Small intestine (tissue), 7 donors: ENCODE measurements at regions not wholly inside any gene's neighbourhood (a gene's known extent, or its start where the extent isn't known, plus 50 kb on each side); places are given as distances from the start of the nearest gene placed in this dataset.

Experiments
- DNase-seq, 2 donors: peaks; one replicate each; pipeline versions ENCODE4 v3.0.0 to v3.0.0-alpha.2; 2013
- FAIRE-seq: peaks from 2 replicates; lab custom pipeline; 2012; peaks lifted over from hg19 to GRCh38; lab: Jason Lieb, UNC
- H3K27ac ChIP-seq, 3 donors: one replicate each; pipeline ENCODE4 v1.5.1; 2013; ENCODE audit warnings: low read length in 2 of 3, mild to moderate bottlenecking in 2 of 3, control low read depth in 1 of 3, inconsistent platforms in 1 of 3, low read depth in 1 of 3, moderate library complexity in 1 of 3
- H3K27me3 ChIP-seq, 3 donors: one replicate each; pipeline ENCODE4 v1.6.1; 2013; ENCODE audit warnings: low read length in 3 of 3, inconsistent platforms in 1 of 3; ENCODE audit not compliant: control insufficient read depth in 3 of 3, insufficient read depth in 3 of 3
- H3K36me3 ChIP-seq, 3 donors: one replicate each; pipeline ENCODE4 v1.6.1; 2013; ENCODE audit warnings: low read length in 3 of 3, inconsistent platforms in 1 of 3, low read depth in 1 of 3, mild to moderate bottlenecking in 1 of 3, moderate library complexity in 1 of 3; ENCODE audit not compliant: control insufficient read depth in 3 of 3, insufficient read depth in 2 of 3
- H3K4me1 ChIP-seq, 3 donors: one replicate each; pipeline ENCODE4 v1.6.1; 2013; ENCODE audit warnings: low read length in 2 of 3, inconsistent platforms in 1 of 3, low read depth in 1 of 3, mild to moderate bottlenecking in 1 of 3, moderate library complexity in 1 of 3; ENCODE audit not compliant: control insufficient read depth in 3 of 3, insufficient read depth in 2 of 3
- H3K4me3 ChIP-seq, 3 donors: one replicate each; pipeline ENCODE4 v1.5.1; 2013; ENCODE audit warnings: low read length in 3 of 3, control low read depth in 1 of 3, inconsistent platforms in 1 of 3, low read depth in 1 of 3, mild to moderate bottlenecking in 1 of 3, moderate library complexity in 1 of 3
- H3K9me3 ChIP-seq, 2 donors: one replicate each; pipeline ENCODE4 v1.6.1; 2013; ENCODE audit warnings: low read depth in 1 of 2, low read length in 1 of 2; ENCODE audit not compliant: control insufficient read depth in 2 of 2, insufficient read depth in 1 of 2
- WGBS, 3 donors: extraction: QIAGEN DNeasy Blood & Tissue Kit; methylation state at CpG; one replicate each; pipeline ENCODE4 v1.1.7; 2013; 5-methylcytosine and 5-hydroxymethylcytosine counted together
- donor health status: healthy with polysubstance abuse.
- donor health status: control.
- donor health status: control.
- donor health status: Bipolar disorder and iron deficiency.
- donor health status: healthy.

- Histone ChIP-seq H3K27me3 (no peaks in the 10 kb centered on the region), H3K4me1 (peaks cover 0 to 6% (median 0%) of the 10 kb centered on the region in 3 donors), H3K9me3 (peaks cover 0 to 9% of the 10 kb centered on the region in 2 donors), H3K4me3 (no peak overlapping the region), H3K27ac (no peak overlapping the region), H3K36me3 (no peaks in the 10 kb centered on the region)
- DNase-seq (no peak), FAIRE-seq (no peak)
- 83 to 89% (median 84%) methylated on average over 18 of the region's 18 CpGs for WGBS, 3 donors
Measured at GRCh38 chr11:69545976-69546617, 64.6 kb downstream of the LINC01488 start.

GRCh38 chr11:69546735-69547370 lies 65.4 kb downstream of the LINC01488 start:
- H3K27ac ChIP-seq: no peak overlapping the region
- H3K9me3 ChIP-seq: peaks cover 0 to 9% of the 10 kb centered on the region in 2 donors
- 53 to 68% (median 55%) methylated on average over 16 of the region's 16 CpGs for WGBS, 3 donors
- no peak overlapping the region for H3K4me3 ChIP-seq
- no peaks in the 10 kb centered on the region for H3K4me1 ChIP-seq
- H3K36me3 ChIP-seq: no peaks in the 10 kb centered on the region
- no peaks in the 10 kb centered on the region for H3K27me3 ChIP-seq
- DNase-seq (peak in 1 of 2 donors; percentile 26), FAIRE-seq (no peak)

GRCh38 chr11:69550846-69551245 lies 69.4 kb downstream of the LINC01488 start:
- Histone ChIP-seq H3K27me3 (no peaks in the 10 kb centered on the region), H3K9me3 (peaks cover 0 to 9% of the 10 kb centered on the region in 2 donors), H3K4me1 (no peaks in the 10 kb centered on the region), H3K27ac (no peak overlapping the region), H3K4me3 (no peak overlapping the region), H3K36me3 (no peaks in the 10 kb centered on the region)
- WGBS, 3 donors: 48 to 79% (median 54%) methylated on average over 1 of the region's 1 CpG
- DNase-seq (no peak), FAIRE-seq (no peak)

GRCh38 chr11:69551963-69552362 lies 70.5 kb downstream of the LINC01488 start:
- Histone ChIP-seq H3K27ac (no peak overlapping the region), H3K36me3 (no peaks in the 10 kb centered on the region), H3K4me3 (no peak overlapping the region), H3K4me1 (no peaks in the 10 kb centered on the region), H3K27me3 (no peaks in the 10 kb centered on the region), H3K9me3 (peaks cover 0 to 9% of the 10 kb centered on the region in 2 donors)
- 58 to 76% (median 70%) methylated on average over 5 of the region's 5 CpGs for WGBS, 3 donors
- DNase-seq: peak in 1 of 2 donors; percentile 9
- FAIRE-seq: no peak

GRCh38 chr11:69552951-69553350 lies 71.5 kb downstream of the LINC01488 start:
- peaks cover 0 to 9% of the 10 kb centered on the region in 2 donors for H3K9me3 ChIP-seq
- no peaks in the 10 kb centered on the region for H3K27me3 ChIP-seq
- no peak for FAIRE-seq
- WGBS, 3 donors: 92 to 94% (median 93%) methylated on average over 7 of the region's 7 CpGs
- H3K27ac ChIP-seq: no peak overlapping the region
- no peaks in the 10 kb centered on the region for H3K36me3 ChIP-seq
- no peak for DNase-seq
- H3K4me1 ChIP-seq: no peaks in the 10 kb centered on the region
- no peak overlapping the region for H3K4me3 ChIP-seq

GRCh38 chr11:69553416-69554357 lies 72.2 kb downstream of the LINC01488 start:
- no peaks in the 10 kb centered on the region for H3K4me1 ChIP-seq
- no peaks in the 10 kb centered on the region for H3K36me3 ChIP-seq
- no peak for DNase-seq
- peaks cover 0 to 9% of the 10 kb centered on the region in 2 donors for H3K9me3 ChIP-seq
- FAIRE-seq: no peak
- no peaks in the 10 kb centered on the region for H3K27me3 ChIP-seq
- 95% methylated on average over 14 of the region's 14 CpGs for WGBS, 3 donors
- H3K4me3 ChIP-seq: no peak overlapping the region
- no peak overlapping the region for H3K27ac ChIP-seq

GRCh38 chr11:69554849-69555248 lies 73.4 kb downstream of the LINC01488 start:
- Histone ChIP-seq H3K9me3 (peaks cover 0 to 6% of the 10 kb centered on the region in 2 donors), H3K4me3 (no peak overlapping the region), H3K27ac (no peak overlapping the region), H3K27me3 (no peaks in the 10 kb centered on the region), H3K36me3 (no peaks in the 10 kb centered on the region), H3K4me1 (no peaks in the 10 kb centered on the region)
- DNase-seq (no peak), FAIRE-seq (no peak)
- WGBS, 3 donors: 83 to 90% (median 88%) methylated on average over 6 of the region's 6 CpGs

GRCh38 chr11:69557266-69557665 lies 75.8 kb downstream of the LINC01488 start:
- no peak overlapping the region for H3K4me3 ChIP-seq
- no peaks in the 10 kb centered on the region for H3K9me3 ChIP-seq
- no peak for FAIRE-seq
- H3K36me3 ChIP-seq: no peaks in the 10 kb centered on the region
- 91 to 94% (median 91%) methylated on average over 7 of the region's 7 CpGs for WGBS, 3 donors
- no peaks in the 10 kb centered on the region for H3K27me3 ChIP-seq
- no peaks in the 10 kb centered on the region for H3K4me1 ChIP-seq
- no peak for DNase-seq
- H3K27ac ChIP-seq: no peak overlapping the region
